ENCODE measurements at regions not wholly inside any gene's neighbourhood (a gene's known extent, or its start where the extent isn't known, plus 50 kb on each side); places are given as distances from the start of the nearest gene placed in this dataset.

DNA sequence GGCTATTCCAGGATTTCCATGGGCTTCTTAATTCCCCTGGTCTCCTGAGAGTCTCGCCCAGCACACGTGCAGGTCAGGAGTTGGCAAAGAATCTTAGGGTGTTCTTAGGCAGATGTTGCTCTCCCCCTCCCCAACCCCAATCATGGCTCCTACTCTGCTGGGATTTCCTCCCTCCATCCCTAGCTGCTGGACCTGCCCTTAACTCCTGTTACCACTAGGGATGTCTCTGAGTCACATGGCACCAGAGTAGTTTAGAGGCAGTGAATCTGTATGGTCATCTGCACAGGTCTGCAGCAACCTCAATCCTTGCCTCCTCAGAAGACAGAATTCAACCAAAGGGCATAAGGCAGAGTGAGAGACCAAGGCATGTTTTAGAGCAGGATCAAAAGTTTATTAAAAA, 51.8 kb upstream of the CHST3 start:
- no peak for DNase-seq

DNA sequence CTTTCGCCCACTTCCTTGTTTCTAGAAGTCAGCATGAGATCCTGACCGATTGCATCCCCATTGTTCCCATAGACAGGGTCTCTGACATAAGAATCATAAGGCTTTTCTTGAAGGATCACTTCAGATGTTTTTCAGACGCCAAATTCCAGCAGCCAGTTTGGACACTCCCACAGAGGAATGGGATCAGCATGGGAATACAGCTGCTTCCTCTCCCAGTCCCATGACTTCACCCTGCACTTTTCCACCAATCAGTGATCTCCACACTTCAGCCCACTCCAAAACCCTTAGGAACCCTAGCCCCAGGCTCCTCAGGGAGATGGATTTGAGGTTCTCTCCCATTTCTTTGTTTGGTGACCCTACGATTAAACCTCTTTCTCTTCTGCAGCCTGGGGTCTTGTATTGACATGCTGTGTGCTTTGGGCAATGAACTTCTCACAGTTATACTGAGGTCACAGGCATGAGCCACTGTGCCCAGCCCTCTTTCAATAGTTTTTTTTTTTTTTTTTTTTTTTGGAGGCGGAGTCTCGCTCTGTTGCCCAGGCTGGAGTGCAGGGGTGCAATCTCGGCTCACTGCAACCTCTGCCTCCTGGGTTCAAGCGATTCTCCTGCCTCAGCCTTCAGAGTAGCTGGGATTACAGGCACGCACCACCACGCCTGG, 52.8 kb upstream of the CHST3 start:
- no peak for DNase-seq

DNA sequence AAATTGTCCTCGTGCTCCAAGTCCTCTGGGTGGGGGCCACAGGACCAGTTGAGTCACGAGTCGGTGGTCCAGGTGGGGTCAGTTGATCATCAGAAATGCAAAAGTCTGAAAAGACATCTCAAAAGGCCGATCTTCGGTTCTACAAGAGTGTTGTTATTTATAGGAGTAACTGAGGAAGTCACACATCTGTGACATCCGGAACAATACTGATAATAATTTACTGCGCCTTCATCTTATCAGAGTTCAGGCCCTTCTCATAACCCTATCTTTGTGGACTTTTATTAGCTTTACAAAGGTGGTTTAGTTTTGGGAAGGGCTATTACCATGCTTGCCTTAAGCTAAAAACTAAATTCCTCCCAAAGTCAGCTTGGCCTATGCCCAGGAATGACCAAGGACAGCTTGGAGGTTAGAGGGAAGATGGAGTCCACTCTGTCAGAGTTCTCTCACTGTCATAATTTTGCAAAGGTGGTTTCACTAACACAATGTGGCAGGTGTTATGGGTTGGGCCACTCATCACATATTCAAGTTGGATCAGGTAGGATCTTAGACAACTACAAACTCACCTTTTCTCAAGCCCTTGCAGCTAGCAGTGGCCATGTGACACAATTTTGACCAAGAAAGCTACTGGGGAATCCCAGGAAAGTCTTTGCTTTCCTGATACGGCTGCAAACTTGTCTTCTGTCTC, 54.7 kb upstream of the CHST3 start:
- DNase-seq = no peak

DNA sequence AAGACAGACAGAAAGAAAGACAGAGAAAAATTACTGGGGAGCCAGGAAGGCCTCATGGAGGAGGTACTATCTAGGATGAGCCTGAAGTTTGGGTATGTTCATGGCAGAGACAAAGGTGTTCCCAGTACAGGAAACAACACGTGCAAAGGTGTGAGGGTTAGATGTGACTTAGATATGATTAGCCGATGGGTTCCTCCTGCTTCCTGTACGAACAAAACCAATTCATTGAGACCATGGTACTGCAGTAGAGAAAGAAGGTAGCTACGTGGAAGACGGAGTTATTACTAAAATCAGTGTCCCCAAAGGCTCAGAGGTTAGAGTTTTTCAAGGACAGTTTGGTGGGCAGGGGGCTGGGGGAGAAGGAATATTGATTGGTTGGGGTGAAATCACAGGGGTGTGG, 55.2 kb upstream of the CHST3 start:
- DNase-seq = no peak

DNA sequence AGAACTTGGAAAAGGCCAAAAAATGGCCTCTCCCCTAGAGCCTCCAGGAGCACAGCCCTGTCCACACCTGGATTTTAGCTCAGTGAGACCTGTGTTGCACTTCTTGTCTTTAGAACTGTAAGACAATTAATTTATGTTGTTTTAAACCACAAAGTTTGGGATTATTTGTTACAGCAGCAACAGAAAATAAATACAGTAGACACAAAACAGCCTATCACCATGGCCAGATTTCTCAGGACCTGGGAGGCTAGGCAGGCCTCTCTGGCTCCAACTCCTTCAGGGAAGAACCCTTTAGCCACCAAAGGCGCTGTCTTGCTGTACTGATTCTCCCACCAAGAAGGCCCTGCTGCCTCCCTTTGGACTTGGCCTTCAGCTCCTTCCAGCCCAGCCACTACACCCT, 54.1 kb upstream of the PSAP start:
- DNase-seq = no peak

DNA sequence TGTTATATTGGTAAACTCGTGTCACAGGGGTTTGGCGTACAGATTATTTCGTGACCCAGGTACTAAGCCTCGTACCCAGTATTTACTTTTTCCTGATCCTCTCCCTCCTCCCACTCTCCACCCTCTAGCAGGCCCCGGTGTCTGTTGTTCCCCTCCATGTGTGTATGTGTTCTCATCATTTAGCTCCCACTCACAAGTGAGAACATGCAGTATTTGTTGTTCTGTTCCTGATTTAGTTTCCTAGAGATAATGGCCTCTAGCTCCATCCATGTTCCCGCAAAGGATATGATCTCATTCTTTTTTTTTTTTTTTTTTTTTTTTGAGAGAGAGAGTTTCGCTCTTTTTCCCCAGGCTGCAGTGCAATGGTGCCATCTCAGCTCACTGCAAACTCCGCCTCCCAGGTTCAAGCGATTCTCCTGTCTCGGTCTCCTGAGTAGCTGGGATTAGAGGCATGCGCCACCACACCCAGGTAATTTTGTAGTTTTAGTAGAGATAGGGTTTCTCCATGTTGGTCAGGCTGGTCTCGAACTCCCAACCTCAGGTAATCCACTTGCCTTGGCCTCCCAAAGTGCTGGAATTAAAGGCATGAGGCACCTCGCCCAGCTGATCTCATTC, 52.7 kb upstream of the PSAP start:
- DNase-seq = peak in 1 of 2 donors; percentile 10

DNA sequence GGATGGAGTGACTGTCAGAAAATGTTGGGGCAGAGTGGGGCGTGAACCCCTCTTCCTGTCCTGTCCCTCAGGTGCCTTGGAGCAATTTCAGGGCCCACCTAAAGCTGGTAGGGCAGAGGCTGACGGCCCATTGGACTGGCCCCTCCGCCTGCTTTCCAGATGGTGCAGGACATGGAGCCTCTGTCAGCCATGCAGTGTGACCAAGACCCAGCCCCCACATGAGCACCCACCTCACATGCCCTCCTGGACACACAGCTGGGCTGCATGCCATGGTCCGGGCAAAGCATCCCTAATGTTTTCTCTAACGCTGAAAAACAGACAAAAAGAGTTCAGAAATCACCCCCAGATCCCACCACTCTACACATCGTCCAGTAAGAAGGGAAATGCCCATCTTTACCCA, 51.3 kb upstream of the PSAP start:
- no peak for DNase-seq

All from inflammatory macrophage treated with lipopolysaccharide for 1 hour (primary cell).